H9 (cell line): ENCODE measurements at regions not wholly inside any gene's neighbourhood (a gene's known extent, or its start where the extent isn't known, plus 50 kb on each side); places are given as distances from the start of the nearest gene placed in this dataset.

Source experiments
- DNase-seq: peaks from one replicate; pipeline ENCODE4 v3.0.0-alpha.2; 2017
- H2AFZ ChIP-seq: one replicate; pipeline ENCODE4 v1.6.1; 2013; ENCODE audit warnings: mild to moderate bottlenecking, low read length, control low read depth, moderate library complexity
- H2AK5ac ChIP-seq: 2 replicates; pipeline ENCODE4 v1.6.1; 2013; ENCODE audit warnings: low read length, control low read depth, mixed read lengths; ENCODE audit not compliant: insufficient read length
- H2BK120ac ChIP-seq: one replicate; pipeline ENCODE4 v1.6.1; 2013; ENCODE audit warnings: low read depth, mild to moderate bottlenecking, low read length, control low read depth, inconsistent platforms; ENCODE audit not compliant: poor library complexity, severe bottlenecking
- H2BK12ac ChIP-seq: 2 replicates; pipeline ENCODE4 v1.6.1; 2013; ENCODE audit warnings: low read length, control low read depth, mixed read lengths, low read depth; ENCODE audit not compliant: insufficient read length
- H2BK15ac ChIP-seq: 2 replicates; pipeline ENCODE4 v1.6.1; 2013; ENCODE audit warnings: low read depth, low read length, control low read depth
- H2BK20ac ChIP-seq: one replicate; pipeline ENCODE4 v1.6.1; 2013; ENCODE audit warnings: low read depth, mild to moderate bottlenecking, low read length, control low read depth, inconsistent platforms; ENCODE audit not compliant: poor library complexity, severe bottlenecking
- H2BK5ac ChIP-seq: 2 replicates; pipeline ENCODE4 v1.6.1; 2013; ENCODE audit warnings: low read length, control low read depth, mixed read lengths; ENCODE audit not compliant: insufficient read length
- H3K14ac ChIP-seq: 2 replicates; pipeline ENCODE4 v1.6.1; 2013; ENCODE audit warnings: low read length, control low read depth; ENCODE audit not compliant: insufficient read depth
- H3K18ac ChIP-seq: 2 replicates; pipeline ENCODE4 v1.6.1; 2013; ENCODE audit warnings: low read depth, mild to moderate bottlenecking, mixed read lengths, low read length, control low read depth; ENCODE audit not compliant: insufficient read length
- H3K23ac ChIP-seq: 2 replicates; pipeline ENCODE4 v1.6.1; 2013; ENCODE audit warnings: low read length, control low read depth, mixed read lengths, low read depth; ENCODE audit not compliant: insufficient read length
- H3K23me2 ChIP-seq: 2 replicates; pipeline ENCODE4 v1.6.1; 2013; ENCODE audit warnings: low read depth, mild to moderate bottlenecking, mixed read lengths, low read length, control low read depth; ENCODE audit not compliant: insufficient read length, poor library complexity, severe bottlenecking
- H3K27ac ChIP-seq: 2 replicates; pipeline ENCODE4 v1.5.1; 2013; ENCODE audit warnings: low read length, control low read depth, mixed read lengths, low read depth; ENCODE audit not compliant: insufficient read length
- H3K27me3 ChIP-seq: 2 replicates; pipeline ENCODE4 v1.6.1; 2013; ENCODE audit warnings: low read length, control low read depth, inconsistent platforms; ENCODE audit not compliant: insufficient read depth
- H3K4ac ChIP-seq: 2 replicates; pipeline ENCODE4 v1.6.1; 2013; ENCODE audit warnings: low read depth, mild to moderate bottlenecking, control low read depth, inconsistent platforms, low read length, moderate library complexity
- H3K4me1 ChIP-seq: 2 replicates; pipeline ENCODE4 v1.6.1; 2013; ENCODE audit warnings: low read length, control low read depth, inconsistent platforms; ENCODE audit not compliant: insufficient read depth
- H3K4me2 ChIP-seq: 2 replicates; pipeline ENCODE4 v1.6.1; 2013; ENCODE audit warnings: low read length, control low read depth, mixed read lengths; ENCODE audit not compliant: insufficient read length, insufficient read depth
- H3K56ac ChIP-seq: 2 replicates; pipeline ENCODE4 v1.6.1; 2013; ENCODE audit warnings: low read depth, mild to moderate bottlenecking, mixed read lengths, low read length, control low read depth; ENCODE audit not compliant: insufficient read length
- H3K79me1 ChIP-seq: 2 replicates; pipeline ENCODE4 v1.6.1; 2013; ENCODE audit warnings: low read depth, mild to moderate bottlenecking, moderate library complexity, low read length, control low read depth, inconsistent platforms; ENCODE audit not compliant: insufficient read depth, poor library complexity, severe bottlenecking
- H3K79me2 ChIP-seq: 2 replicates; pipeline ENCODE4 v1.6.1; 2013; ENCODE audit warnings: low read length, control low read depth, inconsistent platforms; ENCODE audit not compliant: insufficient read depth
- H3K9ac ChIP-seq: 2 replicates; pipeline ENCODE4 v1.6.1; 2013; ENCODE audit warnings: low read length, control low read depth, mixed read lengths; ENCODE audit not compliant: insufficient read length; ENCODE audit errors: extremely low read depth
- H3K9me3 ChIP-seq: one replicate; pipeline ENCODE4 v1.6.1; 2013; ENCODE audit warnings: low read depth, low read length, inconsistent platforms; ENCODE audit not compliant: control insufficient read depth
- H3T11ph ChIP-seq: one replicate; pipeline ENCODE4 v1.6.1; 2013; ENCODE audit warnings: mild to moderate bottlenecking, low read length, control low read depth, inconsistent platforms
- H4K20me1 ChIP-seq: one replicate; pipeline ENCODE4 v1.6.1; 2013; ENCODE audit not compliant: control insufficient read depth, insufficient read length, insufficient read depth
- H4K5ac ChIP-seq: 2 replicates; pipeline ENCODE4 v1.6.1; 2013; ENCODE audit warnings: low read depth, mild to moderate bottlenecking, mixed read lengths, low read length, control low read depth; ENCODE audit not compliant: insufficient read length
- H4K8ac ChIP-seq: replicated peaks from 2 replicates; pipeline ENCODE4 v1.6.1; 2013; ENCODE audit warnings: low read length, control low read depth, mixed read lengths, low read depth; ENCODE audit not compliant: insufficient read length
- H4K91ac ChIP-seq: 2 replicates; pipeline ENCODE4 v1.6.1; 2013; ENCODE audit warnings: low read depth, mild to moderate bottlenecking, moderate library complexity, mixed read lengths, low read length, control low read depth; ENCODE audit not compliant: insufficient read length
- H3K27ac Mint-ChIP-seq, 3 experiments: 2 replicates in 2 of 3; 3 replicates in 1 of 3; pipeline ENCODE4 v1.8.0; 2020 to 2021; ENCODE audit warnings: mixed read lengths in 3 of 3, mild to moderate bottlenecking in 1 of 3, moderate library complexity in 1 of 3
- H3K27me3 Mint-ChIP-seq: 2 replicates; pipeline ENCODE4 v1.8.0; 2021; ENCODE audit warnings: low read depth, mild to moderate bottlenecking, moderate library complexity, mixed read lengths
- H3K36me3 Mint-ChIP-seq, 3 experiments: 2 replicates in 2 of 3; 3 replicates in 1 of 3; pipeline ENCODE4 v1.8.0; 2020 to 2021; ENCODE audit warnings: low read depth in 3 of 3, mixed read lengths in 3 of 3; ENCODE audit not compliant: insufficient read depth in 1 of 3
- H3K4me1 Mint-ChIP-seq, 2 experiments: 2 replicates each; pipeline ENCODE4 v1.8.0; 2020; ENCODE audit warnings: mixed read lengths in 2 of 2
- H3K4me3 Mint-ChIP-seq, 2 experiments: 2 replicates in 1 of 2; 3 replicates in 1 of 2; pipeline ENCODE4 v1.8.0; 2020 to 2021; ENCODE audit warnings: mild to moderate bottlenecking in 2 of 2, mixed read lengths in 2 of 2, moderate library complexity in 1 of 2
- H3K9me3 Mint-ChIP-seq, 2 experiments: 2 replicates in 1 of 2; 3 replicates in 1 of 2; pipeline ENCODE4 v1.8.0; 2020; ENCODE audit warnings: mild to moderate bottlenecking in 2 of 2, mixed read lengths in 2 of 2, moderate library complexity in 1 of 2
- CTCF ChIP-seq: fragments of 200-600 bp; sonication (generic); conservative IDR thresholded peaks from 3 replicates; pipeline ENCODE4 v1.8.0; 2021; ENCODE audit warnings: antibody characterized with exemption, mild to moderate bottlenecking
- WGBS: extraction: QIAGEN DNeasy Blood & Tissue Kit; methylation state at CpG from one replicate; pipeline ENCODE4 v1.1.7; 2013; ENCODE audit warnings: missing lambda C conversion rate, low lambda C conversion rate, mixed read lengths; ENCODE audit not compliant: insufficient read length; ENCODE audit errors: extremely low coverage; 5-methylcytosine and 5-hydroxymethylcytosine counted together

DNA sequence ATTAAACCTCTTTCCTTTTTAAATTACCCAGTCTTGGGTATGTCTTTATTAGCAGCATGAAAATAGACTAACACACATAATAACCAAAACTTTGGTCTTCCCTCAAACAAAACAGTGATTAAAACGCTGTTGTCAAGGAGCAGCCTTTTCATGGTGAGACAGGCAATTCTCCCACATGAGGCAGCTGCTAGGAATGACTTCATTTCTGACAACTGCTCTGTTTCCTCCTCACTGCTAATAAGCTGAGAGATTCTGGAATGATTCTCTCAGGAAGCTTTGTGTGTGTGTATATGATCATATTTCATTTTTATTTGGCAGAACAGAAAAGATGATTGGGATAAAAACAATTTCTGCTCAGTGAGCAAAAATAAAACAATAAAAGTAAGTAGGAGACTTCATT, 580.6 kb upstream of the ADAMTS9 start:
- no peak for DNase-seq
- Histone ChIP-seq H2BK15ac (no peak overlapping the region), H2BK12ac (no peak overlapping the region), H4K91ac (no peak overlapping the region), H3K27ac (no peak overlapping the region), H3K9ac (no peak overlapping the region), H2AK5ac (no peak overlapping the region), H3K23ac (no peak overlapping the region), H3K79me1 (no peaks in the 10 kb centered on the region), H3K4me1 (peaks cover 3% of the 10 kb centered on the region; the same call in 1 of the 2 replicates), H2BK5ac (no peak overlapping the region), H4K5ac (no peak overlapping the region), H3K56ac (no peak overlapping the region), H4K20me1 (no peaks in the 10 kb centered on the region), H3K23me2 (no peaks in the 10 kb centered on the region), H4K8ac (no peak overlapping the region), H3K4ac (no peak overlapping the region), H2BK20ac (no peak overlapping the region), H3K18ac (no peak overlapping the region), H3T11ph (no peak overlapping the region), H3K27me3 (no peaks in the 10 kb centered on the region), H2BK120ac (no peak overlapping the region), H3K9me3 (no peaks in the 10 kb centered on the region), H3K79me2 (no peaks in the 10 kb centered on the region), H2AFZ (no peak overlapping the region), H3K4me2 (no peak overlapping the region), H3K14ac (no peak overlapping the region)
- no peak overlapping the region for H3K4me3 Mint-ChIP-seq
- H3K27ac Mint-ChIP-seq: no peak overlapping the region
- no peaks in the 10 kb centered on the region; a peak in 1 of 7 replicates for H3K36me3 Mint-ChIP-seq
- no peak for TF ChIP-seq CTCF
- WGBS: no CpG with 5 or more reads among the region's 1 CpG
- peaks cover 13 to 17% of the 10 kb centered on the region in 2 experiments for H3K4me1 Mint-ChIP-seq
- H3K27me3 Mint-ChIP-seq: no peaks in the 10 kb centered on the region
- H3K9me3 Mint-ChIP-seq: peaks cover 8% of the 10 kb centered on the region in 2 experiments; a peak in 3 of 5 replicates
